ENCODE measurements at regions not wholly inside any gene's neighbourhood (a gene's known extent, or its start where the extent isn't known, plus 50 kb on each side); places are given as distances from the start of the nearest gene placed in this dataset.

DNA sequence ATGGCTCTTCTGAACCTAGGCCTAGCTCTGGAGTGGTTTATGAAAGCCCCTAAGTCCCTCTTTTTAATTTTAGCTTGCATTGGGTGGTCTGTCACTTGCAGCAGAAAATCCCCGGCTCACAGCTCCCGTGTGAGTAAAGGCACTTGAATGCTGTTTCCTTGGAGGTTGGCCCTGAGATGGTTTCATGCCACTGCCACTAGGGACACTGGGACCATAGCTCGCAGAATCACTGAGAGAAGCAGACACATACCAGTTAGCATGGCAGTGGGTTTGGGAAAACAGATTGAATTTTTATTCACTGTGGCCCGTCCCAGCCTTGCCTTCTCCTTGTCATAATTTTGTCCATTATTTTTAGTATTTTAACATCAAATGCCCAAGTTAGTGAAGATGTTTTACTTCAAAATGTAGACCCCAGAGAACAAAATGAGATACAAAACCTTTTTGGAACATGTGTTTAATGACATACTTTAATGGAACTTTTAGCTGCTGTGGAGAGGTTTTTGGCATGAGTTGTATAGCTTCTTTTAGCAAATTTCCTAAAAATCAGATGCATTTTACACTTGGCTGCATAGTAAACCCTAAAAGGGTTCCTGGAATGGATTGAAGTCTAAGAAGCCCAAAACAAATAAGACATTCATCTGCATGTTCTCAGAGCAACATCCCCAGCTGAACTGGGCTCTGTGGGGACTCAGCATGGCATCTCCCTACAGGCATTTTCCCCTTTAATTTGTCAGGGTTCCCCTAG, 259.7 kb upstream of the PITRM1 start:
- Mint-ChIP-seq H3K27ac (no peak overlapping the region), H3K36me3 (ENCODE audit: low read depth) (peaks cover 4% of the 10 kb centered on the region), H3K4me1 (peaks cover 37% of the 10 kb centered on the region), H3K9me3 (no peaks in the 10 kb centered on the region), H3K27me3 (ENCODE audit: low read depth) (no peaks in the 10 kb centered on the region), H3K4me3 (no peak overlapping the region)
- TF ChIP-seq, protein P1, sequence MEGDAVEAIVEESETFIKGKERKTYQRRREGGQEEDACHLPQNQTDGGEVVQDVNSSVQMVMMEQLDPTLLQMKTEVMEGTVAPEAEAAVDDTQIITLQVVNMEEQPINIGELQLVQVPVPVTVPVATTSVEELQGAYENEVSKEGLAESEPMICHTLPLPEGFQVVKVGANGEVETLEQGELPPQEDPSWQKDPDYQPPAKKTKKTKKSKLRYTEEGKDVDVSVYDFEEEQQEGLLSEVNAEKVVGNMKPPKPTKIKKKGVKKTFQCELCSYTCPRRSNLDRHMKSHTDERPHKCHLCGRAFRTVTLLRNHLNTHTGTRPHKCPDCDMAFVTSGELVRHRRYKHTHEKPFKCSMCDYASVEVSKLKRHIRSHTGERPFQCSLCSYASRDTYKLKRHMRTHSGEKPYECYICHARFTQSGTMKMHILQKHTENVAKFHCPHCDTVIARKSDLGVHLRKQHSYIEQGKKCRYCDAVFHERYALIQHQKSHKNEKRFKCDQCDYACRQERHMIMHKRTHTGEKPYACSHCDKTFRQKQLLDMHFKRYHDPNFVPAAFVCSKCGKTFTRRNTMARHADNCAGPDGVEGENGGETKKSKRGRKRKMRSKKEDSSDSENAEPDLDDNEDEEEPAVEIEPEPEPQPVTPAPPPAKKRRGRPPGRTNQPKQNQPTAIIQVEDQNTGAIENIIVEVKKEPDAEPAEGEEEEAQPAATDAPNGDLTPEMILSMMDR (IDR thresholded peaks at IDR 0.05; ENCODE audit: unreplicated experiment in 3 of 3): no peak

DNA sequence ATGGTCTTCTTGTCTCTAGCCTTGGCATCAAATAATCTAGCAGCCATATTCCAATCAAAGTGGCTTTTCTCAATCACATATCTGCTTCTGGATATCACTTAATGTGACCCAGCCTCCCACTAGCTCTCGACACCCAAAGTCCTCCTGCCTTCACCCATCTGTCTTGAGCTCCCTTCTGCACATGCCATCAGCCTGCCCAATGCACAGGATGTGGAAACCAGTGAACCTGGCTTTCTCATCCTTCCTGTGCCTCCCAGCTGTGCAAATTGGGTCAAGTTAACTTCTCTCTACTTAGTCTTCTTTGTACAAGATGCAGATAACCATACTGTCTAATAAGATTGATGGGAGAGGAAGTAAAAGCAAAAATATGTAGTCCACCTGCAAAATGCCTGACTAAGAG, 257.9 kb upstream of the PITRM1 start:
- Mint-ChIP-seq H3K4me3 (no peak overlapping the region), H3K27me3 (ENCODE audit: low read depth) (no peaks in the 10 kb centered on the region), H3K36me3 (ENCODE audit: low read depth) (peaks cover 4% of the 10 kb centered on the region), H3K4me1 (peaks cover 50% of the 10 kb centered on the region), H3K27ac (peak overlapping the region in 2 of 3 experiments; percentile 48 to 68), H3K9me3 (no peaks in the 10 kb centered on the region)
- TF ChIP-seq, protein P1 (IDR thresholded peaks at IDR 0.05; ENCODE audit: unreplicated experiment in 3 of 3): no peak

DNA sequence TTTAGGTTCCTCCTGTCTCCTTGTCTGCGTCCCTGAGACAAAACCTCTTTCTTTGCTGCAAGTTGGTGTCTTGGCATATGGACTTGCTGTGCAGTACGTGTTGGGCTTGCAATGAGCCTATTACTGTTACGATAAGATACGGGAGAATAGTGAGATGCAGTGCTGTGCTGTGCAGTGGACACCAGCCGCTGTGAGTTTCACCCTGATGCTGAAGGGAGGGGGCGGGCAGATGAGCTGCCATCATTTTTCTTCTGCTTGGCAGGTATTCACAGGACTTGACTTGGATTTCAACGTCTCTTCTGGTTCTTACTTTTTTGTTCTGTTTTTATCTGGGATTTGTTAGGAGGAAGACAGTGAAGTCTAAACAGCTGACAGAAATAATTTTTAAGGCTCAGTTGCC, 257.1 kb upstream of the PITRM1 start:
- Mint-ChIP-seq H3K27ac (peak overlapping the region; percentile 61 to 77 (median 72)), H3K4me1 (peaks cover 55% of the 10 kb centered on the region), H3K4me3 (peak overlapping the region in 1 of 3 experiments; percentile 5), H3K27me3 (ENCODE audit: low read depth) (no peaks in the 10 kb centered on the region), H3K9me3 (no peaks in the 10 kb centered on the region), H3K36me3 (ENCODE audit: low read depth) (peaks cover 4% of the 10 kb centered on the region)
- TF ChIP-seq, protein P1 (IDR thresholded peaks at IDR 0.05; ENCODE audit: unreplicated experiment in 3 of 3): no peak

DNA sequence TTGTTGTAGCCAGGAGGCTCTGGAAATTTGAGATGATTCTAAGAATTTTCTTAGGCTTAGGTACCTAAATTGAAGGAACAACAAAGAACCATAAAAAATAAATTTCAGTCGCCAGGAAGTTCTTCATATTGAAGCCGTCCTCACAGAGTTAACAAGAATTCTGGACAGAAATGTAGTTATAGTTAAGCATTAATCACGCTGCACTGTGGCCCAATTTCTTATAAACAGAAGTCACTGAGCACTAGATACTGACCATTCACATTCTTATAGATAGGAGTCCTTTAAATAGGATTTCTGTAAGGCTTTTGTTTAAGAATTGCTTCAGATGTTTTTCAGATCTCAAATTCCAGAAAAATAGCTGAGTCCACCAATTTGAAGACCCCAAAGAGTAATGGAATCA, 256.2 kb upstream of the PITRM1 start:
- peaks cover 55% of the 10 kb centered on the region for H3K4me1 Mint-ChIP-seq
- peak overlapping the region in 2 of 3 experiments; percentile 34 to 72 for H3K27ac Mint-ChIP-seq
- TF ChIP-seq, protein P1 (IDR thresholded peaks at IDR 0.05; ENCODE audit: unreplicated experiment in 3 of 3): no peak

DNA sequence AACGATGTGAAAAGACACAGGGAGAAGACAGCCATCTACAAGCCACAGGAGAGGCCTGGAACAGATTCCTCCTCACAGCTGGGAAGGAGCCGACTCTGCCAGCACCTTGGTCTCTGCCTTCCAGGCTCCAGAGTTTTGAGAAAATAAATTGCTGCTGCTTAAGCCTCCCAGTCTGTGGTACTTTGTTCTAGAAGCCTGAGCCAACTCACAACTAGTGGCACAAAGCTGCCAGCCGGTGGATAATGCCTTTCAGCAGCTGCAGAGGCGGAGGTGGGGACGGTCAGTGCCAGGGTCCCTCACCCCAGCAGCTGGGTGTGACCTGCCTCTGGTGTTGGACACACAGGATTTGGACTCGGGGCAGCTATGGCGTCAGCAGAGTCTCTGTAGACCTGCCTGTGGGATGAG, 255.4 kb upstream of the PITRM1 start:
- H3K27me3 Mint-ChIP-seq (ENCODE audit: low read depth): no peaks in the 10 kb centered on the region
- TF ChIP-seq, protein P1 (IDR thresholded peaks at IDR 0.05; ENCODE audit: unreplicated experiment in 3 of 3): no peak
- H3K9me3 Mint-ChIP-seq: no peaks in the 10 kb centered on the region
- H3K27ac Mint-ChIP-seq: peak overlapping the region; percentile 73 to 78 (median 77)
- H3K4me1 Mint-ChIP-seq: peaks cover 55% of the 10 kb centered on the region
- peaks cover 4% of the 10 kb centered on the region for H3K36me3 Mint-ChIP-seq (ENCODE audit: low read depth)
- no peak overlapping the region for H3K4me3 Mint-ChIP-seq

More for the DNA sequence above, 256.2 kb upstream of the PITRM1 start:
- Mint-ChIP-seq H3K36me3 (ENCODE audit: low read depth) (peaks cover 4% of the 10 kb centered on the region), H3K9me3 (no peaks in the 10 kb centered on the region), H3K4me3 (no peak overlapping the region), H3K27me3 (ENCODE audit: low read depth) (no peaks in the 10 kb centered on the region)

DNA sequence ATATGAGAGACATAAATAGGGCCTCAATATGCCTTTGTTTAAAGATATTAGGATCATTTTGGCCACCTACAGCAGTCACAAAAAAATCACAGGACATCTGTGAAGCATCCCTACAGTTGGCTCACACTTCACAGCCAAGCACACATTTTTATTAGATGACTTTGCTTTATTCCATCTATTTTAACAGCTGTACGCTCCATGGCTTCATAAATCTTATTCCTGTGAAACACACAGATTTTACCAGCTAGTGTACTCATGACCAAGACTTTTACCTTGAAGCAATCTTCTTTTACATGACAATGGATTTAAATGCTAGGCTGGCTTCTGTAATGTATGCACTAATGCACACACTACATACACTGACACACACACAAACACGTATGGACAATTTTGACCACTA, 254.8 kb upstream of the PITRM1 start:
- Mint-ChIP-seq H3K27me3 (ENCODE audit: low read depth) (no peaks in the 10 kb centered on the region), H3K36me3 (ENCODE audit: low read depth) (peaks cover 4% of the 10 kb centered on the region), H3K4me3 (no peak overlapping the region), H3K4me1 (peaks cover 55% of the 10 kb centered on the region), H3K9me3 (no peaks in the 10 kb centered on the region), H3K27ac (peak overlapping the region; percentile 73 to 78 (median 77))
- TF ChIP-seq, protein P1 (IDR thresholded peaks at IDR 0.05; ENCODE audit: unreplicated experiment in 3 of 3): no peak
